Stimulated activated CD8-positive, alpha-beta memory T cell treated with anti-CD3 and anti-CD28 coated beads, Interleukin-4, amount 100 ng/mL, for 24 hours (primary cell): ENCODE measurements at regions not wholly inside any gene's neighbourhood (a gene's known extent, or its start where the extent isn't known, plus 50 kb on each side); places are given as distances from the start of the nearest gene placed in this dataset.

Source experiments
- DNase-seq: peaks from one replicate; pipeline ENCODE4 v3.0.0-alpha.2; 2020; ENCODE audit warnings: low read depth

DNA sequence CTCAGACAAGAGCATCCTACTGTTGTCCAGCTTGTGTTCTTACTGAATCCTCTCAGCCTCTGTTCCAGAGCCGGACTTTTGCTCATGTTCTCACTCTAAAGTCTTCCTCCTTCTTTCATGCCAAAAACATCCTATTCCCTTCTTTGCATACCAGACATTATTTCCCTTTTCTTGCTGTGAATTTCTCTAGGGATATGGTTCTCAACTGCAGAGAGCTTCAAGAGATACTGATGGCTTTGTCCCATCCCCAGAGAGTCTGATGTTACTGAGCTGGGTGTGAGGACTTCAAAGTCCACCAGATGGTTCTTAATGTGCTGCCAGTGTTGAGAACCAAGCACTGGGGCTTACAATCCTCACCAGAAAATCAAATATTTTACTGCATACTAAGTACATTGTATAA, 98.6 kb upstream of the FER start:
- no peak for DNase-seq

DNA sequence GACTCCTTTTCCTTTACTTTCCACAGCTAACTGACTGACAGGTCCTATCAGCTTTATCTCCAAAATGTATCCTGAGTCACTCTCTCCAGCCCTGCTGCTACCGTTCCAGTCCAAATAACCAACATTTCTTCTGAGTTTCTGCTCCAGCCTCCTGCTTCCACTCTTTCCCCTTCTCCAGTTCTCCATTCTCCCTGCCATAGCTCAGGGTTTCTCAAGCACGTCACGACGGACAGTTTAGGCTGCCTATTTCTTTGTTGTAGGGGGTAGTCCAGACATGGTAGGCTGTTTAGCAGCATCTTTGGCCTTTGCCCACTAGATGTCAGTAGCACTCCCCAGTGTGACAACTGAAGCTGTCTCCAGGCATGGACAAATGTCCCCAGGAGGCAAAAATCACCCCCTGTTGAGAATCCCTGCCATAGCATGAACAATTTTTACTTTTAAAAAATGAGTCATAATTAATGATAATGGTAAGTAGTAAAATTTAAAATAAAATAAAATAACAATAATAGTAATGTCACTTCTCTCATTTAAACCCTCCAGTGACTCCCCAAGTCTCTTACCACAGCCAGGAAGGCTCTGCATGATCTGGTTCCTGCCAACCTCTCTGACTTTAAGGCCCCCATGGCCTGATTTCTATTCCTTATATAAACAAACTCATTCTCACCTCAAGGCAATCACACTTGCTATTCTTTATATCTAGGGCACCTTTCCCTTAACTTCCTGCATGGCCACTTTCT, 105.4 kb upstream of the FER start:
- peak; percentile 30 for DNase-seq

DNA sequence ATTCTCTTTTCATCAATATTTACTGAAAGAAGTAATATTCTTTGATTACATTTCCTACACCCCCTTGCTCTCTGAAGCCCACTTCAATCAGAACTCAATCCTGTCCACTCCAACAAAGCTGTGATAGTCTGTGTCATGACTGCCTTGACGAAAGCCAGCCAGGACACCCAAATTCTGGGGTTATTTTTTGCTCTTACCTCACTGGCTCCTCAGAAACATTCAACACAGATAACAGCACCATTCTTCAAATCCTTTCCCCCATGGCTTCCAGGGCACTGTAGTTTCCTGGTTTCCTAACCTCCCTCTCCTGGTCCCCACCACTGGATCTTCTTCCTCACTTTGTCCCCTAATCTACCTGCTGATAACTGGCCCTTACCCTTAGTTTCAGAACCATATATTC, 106.1 kb upstream of the FER start:
- no peak for DNase-seq

DNA sequence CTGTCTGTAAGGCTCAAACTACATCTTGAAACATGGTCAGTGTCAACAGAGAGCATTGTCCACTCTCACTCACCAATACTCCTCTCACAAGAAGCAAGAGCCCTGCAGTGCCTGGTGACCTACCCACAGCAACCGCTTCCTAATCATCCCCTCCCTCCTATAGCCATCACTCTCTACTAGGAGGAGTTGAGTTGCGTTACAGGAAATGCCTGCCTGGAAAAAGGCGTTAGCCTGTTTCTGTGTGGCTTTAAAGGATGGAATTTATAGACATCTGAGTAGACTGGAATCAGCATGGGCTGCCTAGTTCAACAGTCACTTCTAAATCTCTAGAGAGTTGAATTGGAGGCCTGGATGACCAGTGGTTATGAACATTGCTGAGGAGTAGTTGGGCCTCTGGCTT, 108.3 kb upstream of the FER start:
- no peak for DNase-seq

DNA sequence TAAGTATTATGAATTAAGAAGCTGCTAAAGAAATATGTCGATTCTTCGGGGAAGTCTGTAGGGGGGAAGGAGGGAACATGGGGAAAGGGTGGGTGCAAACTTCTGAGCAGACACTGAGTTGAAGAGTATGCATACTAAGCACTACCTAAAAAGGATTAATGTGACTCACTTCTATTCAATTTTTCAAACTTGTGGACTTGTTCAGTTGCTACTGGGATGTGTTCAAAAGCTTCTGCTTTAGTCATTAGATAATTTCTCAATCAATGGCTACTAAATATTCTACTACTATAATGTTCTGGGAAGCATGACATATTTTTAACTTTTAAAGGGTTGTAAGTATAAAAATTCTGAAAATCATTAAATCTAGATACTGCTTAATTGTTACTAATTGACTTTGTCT, 109.7 kb upstream of the FER start:
- DNase-seq: no peak

DNA sequence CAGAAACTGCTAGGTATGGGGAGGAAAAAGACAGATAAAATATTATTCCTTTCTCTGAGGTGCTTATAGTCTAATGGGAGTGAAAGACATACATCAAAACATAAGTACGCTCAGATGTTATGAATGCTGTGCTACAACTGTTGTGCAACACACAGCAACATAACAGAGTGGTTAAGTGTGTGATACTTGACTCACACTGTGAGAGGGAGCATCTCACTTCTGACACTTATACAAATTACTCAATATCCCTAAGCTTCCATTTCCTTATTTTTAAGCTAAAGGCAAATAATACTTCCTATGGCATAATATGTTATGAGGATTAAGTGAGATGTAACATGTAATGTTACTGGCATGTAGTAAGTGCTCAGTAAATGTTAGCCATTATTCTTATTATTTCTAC, 110.6 kb upstream of the FER start:
- no peak for DNase-seq

DNA sequence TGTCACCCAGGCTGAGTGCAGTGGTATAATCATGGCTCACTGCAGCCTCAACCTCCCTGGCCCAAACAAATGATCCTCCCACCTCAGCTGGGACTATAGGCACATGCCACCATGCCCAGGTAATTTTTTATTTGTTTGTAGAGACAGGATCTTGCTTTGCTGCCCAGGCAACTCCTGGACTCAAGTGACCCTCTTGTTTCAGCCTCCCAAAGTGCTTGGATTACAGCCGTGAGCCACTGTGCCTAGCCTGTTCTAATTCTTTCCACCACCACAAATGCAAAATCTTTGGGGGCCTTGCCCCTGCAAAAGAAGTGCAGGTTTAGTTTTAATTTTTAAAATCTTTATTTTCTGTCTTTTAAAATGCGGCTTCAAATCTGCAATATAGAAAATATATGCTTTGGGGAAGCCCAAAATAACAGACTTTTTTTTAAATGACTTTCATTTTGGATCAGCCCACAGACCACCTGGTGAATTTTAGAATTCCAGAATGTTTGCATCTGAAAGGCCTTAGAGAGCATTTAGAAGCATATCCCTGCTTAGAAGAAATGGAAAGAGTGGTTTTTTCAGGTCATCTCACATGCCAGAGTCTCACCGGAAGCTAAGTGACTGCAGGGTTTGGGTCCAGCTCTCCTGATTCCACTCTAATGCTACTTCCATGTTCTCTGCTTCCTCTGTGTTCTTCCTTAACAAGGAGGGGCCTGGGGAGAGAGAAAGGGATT, 111.4 kb upstream of the FER start:
- no peak for DNase-seq

DNA sequence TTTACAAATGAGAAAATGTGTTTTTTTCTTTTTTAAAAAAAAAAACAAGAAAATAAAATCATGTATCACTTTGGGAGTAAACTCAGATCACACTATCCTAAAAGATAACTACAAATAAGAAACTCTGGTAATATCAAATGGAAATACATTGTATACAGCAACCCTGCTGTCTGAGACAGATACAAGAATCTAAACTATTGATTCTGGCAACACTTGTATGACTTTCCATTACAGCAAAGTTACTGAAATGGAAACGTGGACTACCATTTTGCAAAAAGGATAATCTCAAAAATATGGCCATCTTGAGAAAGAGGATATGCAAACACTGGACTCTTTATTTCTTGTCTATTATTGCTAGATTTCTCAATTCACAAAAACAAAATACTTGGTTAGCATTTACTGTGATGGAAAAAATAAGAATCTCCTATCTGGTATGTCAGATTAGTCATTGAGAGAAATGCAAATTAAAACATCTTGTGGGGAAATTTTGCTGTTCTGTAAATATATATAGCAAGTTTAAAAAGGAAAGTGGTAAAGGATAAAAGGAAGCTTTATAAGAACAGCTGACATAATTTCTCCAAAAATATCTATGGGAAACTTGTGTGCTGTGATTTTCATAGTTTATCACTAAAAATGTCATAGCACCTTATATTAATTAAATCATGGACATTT, 112.9 kb upstream of the FER start:
- no peak for DNase-seq

DNA sequence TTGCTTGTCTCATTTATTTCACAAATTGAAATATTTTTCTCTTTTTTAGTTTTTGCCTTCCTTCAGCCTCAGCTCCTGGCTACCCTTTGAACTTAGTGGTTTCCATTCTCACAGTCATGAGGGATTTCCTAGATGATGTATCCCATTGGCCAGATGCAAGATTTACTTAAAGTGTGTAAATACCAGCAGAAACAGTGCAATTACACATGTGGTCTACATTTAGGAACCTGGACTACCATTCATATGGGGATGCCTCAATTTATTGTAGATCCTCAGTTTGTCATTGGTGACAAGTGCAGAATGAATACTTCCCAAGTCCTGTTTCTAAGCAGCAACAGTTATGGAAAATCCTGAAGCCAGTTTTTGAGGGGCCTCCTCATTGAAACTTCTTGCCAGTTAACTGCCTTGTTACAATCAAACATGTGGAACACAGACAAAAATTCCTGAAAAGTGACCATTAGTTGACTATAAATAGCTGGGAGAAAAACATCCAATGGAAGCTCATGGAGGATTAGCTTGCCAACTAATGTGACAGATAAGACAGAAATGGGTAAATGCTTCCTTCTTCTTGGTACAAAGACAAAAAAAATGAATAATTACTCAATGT, 113.6 kb upstream of the FER start:
- no peak for DNase-seq

DNA sequence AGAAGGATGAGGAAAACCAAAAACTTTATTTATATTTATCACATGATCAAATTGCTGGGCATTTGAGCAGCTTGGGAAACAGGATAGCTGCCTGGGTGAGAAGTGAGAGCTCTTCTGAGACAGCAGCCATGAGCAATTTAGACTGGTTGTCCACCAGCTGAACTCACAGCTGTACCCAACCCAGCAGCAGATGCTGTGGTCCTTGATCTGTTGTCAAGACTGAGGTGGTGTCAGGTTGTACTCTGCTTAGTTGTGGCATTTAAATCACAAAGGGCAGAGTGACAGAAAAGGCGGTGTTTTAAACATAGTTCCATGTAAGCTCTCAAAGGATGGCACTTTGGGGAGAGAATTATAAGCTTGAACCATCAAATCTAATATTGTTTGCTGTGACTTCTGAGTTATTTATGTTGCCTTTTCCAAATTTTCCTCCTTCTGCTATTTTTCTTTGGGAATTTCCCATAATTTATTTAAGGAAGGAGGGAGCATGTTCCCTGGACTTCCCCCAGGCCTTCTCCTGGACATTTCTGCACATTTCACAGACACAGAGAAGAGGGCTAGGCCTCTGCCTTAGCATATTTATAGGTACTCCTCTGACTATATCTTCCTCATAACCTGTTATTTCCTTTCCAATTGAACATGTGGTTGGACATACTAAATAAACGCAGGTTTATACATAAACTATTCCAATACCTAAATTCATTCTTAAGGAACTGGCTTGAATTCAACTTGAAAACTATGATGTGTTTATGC, 117.7 kb upstream of the FER start:
- DNase-seq: no peak

DNA sequence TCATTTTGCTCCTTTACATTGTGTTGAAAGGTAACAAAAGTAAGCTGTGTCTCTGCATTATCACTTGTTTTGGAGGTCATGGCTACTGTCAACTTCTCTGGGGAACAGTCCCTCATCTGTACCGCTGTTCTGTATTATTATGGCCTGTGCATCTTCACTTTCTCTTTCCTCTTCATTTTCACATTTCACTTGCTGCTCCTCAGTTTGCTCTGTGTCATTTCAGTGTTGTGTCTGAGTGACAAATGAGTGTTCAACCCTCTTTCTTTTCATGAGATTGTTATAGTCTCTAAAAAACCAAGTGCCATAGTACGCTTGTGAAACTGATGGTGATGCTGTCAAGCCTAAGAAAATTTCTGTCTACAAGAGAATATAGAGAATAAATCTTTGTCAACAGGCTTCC, 122.0 kb upstream of the FER start:
- no peak for DNase-seq

DNA sequence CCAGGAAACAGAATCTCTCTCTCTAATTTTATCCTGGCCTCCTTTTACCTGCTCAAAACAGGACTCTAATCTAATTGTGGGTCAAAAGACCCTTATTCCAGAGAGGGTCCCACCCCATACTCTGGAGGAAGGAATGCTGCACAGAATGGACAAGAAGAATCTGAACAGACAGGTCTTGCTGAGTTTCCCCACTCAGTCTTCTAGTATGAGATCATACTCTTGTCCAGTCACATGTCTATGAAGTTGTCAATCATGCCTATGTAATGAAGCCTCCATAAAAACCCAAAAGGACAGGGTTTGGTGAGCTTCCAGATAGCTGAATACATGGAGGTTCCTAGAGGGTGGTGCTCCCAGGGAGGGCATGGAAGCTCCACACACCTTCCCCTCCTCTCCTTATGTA, 123.9 kb upstream of the FER start:
- DNase-seq: no peak

DNA sequence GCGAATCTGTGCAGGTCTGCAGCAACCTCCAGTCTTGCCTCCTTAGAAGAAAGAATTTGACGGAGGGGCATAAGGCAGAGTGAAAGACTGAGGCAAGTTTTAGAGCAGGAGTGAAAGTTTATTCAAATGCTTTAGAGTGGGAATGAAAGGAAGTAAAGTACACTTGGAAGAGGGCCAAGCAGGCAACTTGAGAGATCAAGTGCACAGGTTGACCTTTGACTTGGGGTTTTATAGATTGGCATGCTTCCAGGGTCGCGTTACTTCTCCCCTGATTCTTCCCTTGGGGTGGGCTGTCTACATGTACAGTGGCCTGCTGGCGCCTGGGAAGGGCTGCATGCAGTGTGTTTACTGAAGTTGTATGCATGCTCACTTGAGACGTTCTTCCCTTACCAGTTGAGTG, 127.2 kb upstream of the FER start:
- no peak for DNase-seq

DNA sequence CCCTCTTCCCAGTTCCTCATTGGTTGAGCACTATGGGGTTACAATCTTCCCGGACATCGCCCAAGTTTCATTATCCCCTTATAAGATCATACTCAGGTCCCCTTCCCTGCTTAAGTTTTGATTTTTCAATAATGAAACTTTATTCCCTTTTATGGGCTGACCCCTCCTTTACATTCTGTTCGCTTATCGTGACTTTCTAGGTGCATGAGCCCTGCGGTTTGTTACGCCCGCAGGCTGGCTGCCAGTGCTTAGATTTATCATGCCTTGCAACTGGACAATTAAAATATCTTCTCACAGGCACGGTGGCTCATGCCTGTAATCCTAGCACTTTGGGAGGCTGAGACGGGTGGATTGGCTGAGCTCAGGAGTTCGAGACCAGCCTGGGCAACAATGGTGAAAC, 127.9 kb upstream of the FER start:
- no peak for DNase-seq

DNA sequence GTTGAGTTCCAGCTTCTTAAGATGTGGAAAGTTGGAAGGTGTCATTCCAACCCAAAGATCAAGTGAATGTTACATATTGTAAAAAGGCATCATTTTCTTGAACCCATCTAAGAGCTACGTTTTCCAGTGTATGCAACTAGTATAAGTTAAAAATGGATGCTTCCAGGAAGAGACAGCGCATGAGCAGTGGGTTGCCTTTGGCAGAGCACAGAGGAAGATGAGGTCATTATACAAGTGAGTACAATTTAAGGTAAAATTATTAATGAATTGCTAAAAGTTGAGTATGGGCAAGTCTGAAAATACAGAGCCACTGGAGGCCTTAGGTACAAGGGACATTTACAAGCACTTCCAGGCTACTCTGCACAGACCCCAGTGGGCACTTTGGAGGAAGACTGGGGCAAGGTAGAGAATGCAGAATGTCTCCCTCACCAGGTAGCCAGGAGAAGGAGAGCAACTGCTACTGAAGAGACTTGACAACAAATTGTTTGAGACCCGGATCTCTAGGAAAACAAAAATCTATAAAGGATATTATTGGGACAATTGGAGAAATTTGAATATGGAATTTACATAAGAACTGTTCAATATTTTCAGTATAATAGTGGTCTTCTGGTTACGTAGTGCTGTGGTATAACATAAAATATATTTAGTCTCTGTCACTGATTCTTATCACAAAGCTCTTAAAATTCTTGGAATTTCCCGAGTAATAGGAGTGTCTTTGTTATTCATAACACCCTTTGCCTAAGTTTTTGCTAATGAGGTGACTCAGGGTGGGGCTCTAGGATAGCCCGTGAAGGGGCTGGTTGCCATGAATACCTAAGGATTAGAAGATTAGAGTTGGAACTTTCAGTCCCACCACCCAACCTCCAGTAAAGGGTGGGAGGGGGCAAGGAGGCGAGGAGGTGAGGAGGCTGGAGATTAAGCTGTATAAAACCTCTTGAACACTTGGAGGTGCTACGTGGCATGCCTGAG, 129.9 kb upstream of the FER start:
- DNase-seq: no peak

DNA sequence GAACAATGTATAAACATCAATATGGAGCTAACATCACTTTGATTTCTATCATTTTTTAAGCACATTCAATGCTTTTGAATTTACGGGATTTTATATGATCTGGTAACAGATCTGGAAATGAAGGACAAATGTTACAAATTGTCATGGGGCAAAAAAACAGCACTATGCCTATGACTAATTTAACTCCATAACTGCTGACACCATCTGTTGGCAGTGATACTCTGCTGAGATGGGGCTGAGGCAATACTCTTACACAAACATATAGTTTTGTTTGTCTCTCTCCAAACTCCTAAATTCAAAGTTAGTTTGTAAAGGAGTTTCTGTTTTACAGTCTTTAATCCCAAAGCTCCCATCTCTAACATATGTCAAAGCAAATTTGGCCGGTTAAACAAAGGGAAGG, 132.5 kb upstream of the FER start:
- DNase-seq: no peak

DNA sequence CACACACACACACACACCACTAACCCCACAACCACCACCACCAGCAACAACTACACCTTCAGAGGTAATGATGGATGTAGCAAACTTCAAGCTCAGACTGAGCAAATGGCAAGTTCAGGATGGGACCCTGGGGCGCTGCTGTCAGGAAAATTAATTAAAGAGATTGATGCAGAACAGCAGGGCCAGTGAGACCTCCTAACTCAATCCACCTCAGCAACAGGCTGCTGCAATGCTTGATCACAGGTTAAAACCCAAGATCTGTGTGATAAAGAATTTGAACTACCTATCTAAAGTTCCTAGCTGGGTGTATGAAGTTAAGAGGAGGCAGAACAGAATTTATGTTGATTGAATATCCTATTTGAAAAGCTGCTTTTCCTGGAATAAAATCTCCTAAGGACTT, 140.3 kb upstream of the FER start:
- no peak for DNase-seq

DNA sequence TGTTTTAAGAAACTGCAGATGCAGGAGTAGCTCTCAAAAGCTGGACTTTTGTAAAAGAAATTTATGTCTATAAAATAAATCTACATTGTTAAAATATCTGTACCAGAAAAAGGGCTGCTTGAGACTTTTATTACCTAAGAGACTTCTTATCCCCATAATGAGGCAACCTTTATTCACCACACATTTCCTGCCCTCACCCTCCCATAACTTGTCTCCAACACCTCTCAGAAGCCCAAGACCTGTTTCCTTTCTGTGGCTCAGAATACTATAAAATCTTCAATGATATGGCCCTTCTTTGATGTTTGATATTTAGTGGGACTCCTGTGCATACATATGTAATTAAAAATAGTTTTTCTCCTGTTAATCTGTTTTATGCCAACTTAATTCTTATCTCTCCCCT, 141.5 kb upstream of the FER start:
- no peak for DNase-seq

DNA sequence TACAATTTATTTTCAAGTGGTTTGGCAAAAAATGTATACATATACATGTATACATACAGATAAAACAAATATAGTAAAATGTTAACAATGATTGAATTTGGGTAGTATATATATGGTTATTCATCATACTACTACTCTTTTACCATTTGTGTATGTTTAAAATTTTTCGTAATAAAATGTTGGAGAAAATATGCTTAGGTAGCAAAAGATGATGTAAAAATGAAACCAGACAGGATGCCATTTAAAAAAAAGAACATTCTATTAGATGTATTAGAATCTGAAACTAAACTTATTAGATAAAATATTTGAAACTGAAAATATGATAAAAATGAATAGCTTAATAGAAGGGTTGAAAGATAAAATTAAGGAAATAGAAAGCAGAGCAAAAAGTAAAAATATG, 144.9 kb upstream of the FER start:
- DNase-seq: no peak

DNA sequence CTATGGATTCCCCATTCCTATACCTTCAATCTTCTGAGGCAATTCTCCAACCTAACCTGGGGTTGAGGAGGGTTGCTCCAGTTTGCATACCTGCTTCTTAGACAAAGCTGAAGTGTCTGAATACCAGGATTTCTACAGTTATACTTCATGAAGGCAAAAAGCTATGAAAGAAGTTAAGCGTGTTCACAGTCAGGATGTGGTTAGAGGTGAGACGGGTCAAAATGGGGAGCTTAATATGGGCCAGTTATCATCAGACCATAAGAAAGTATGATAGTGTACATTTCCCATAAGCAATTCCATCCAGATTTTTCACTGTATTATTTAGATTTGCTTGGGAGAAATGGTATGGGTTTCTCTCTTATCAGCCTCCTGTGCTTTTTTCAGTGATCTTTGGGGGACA, 156.9 kb upstream of the FER start:
- DNase-seq: no peak

DNA sequence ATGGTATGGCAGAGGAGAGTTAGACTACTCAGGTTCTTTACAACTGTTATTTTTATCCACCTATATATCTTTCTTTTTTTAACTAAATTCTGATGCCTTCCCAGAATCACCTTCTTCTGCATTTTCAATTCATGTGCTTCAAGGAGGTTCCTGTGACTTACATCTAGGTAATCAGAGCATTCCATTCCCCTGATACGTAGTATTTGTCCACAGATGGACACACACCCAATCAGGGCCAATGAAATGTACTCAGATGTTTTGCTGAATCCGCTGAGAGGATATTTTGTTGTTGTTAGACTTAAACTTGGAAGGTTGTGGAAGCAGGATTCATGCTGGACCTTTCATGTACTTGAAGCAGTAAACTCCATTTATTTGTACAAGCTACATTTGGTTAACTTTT, 159.4 kb upstream of the FER start:
- DNase-seq: no peak
